Activated naive CD4-positive, alpha-beta T cell treated with anti-CD3 and anti-CD28 coated beads for 36 hours (primary cell): ENCODE measurements at regions not wholly inside any gene's neighbourhood (a gene's known extent, or its start where the extent isn't known, plus 50 kb on each side); places are given as distances from the start of the nearest gene placed in this dataset.

Experiments used
- CTCF ChIA-PET: fragments of 350-600 bp; sonication (Branson Sonifier 250); formaldehyde crosslinking; loops from one replicate; lab custom pipeline; 2021; ENCODE audit warnings: antibody characterized with exemption; lab: Charles Lee
- DNase-seq: peaks from one replicate; pipeline ENCODE4 v3.0.0-alpha.2; 2020
- H3K27ac Mint-ChIP-seq: one replicate; pipeline ENCODE4 v1.8.0; 2021; ENCODE audit warnings: mild to moderate bottlenecking, mixed read lengths
- H3K27me3 Mint-ChIP-seq: one replicate; pipeline ENCODE4 v1.8.0; 2021; ENCODE audit warnings: low read depth, mixed read lengths
- H3K36me3 Mint-ChIP-seq: one replicate; pipeline ENCODE4 v1.8.0; 2021; ENCODE audit warnings: low read depth, mixed read lengths
- H3K4me1 Mint-ChIP-seq: one replicate; pipeline ENCODE4 v1.8.0; 2021; ENCODE audit warnings: low read depth, mixed read lengths
- H3K4me3 Mint-ChIP-seq: one replicate; pipeline ENCODE4 v1.8.0; 2021; ENCODE audit warnings: mild to moderate bottlenecking, moderate library complexity, mixed read lengths
- H3K9me3 Mint-ChIP-seq: one replicate; pipeline ENCODE4 v1.8.0; 2021; ENCODE audit warnings: mixed read lengths
- intact Hi-C: fragments of 100-400 bp; cut with micrococcal nuclease; formaldehyde crosslinking; loops from one replicate; pipeline ENCODE4 v1.15.1; 2023

- Mint-ChIP-seq H3K36me3 (no peaks in the 10 kb centered on the region), H3K4me3 (no peak overlapping the region), H3K27ac (no peak overlapping the region), H3K27me3 (peaks cover 9% of the 10 kb centered on the region), H3K9me3 (no peaks in the 10 kb centered on the region), H3K4me1 (no peaks in the 10 kb centered on the region)
- intact Hi-C loops = no loop called here
- no peak for DNase-seq
- CTCF ChIA-PET = no interaction called here
Measured at GRCh38 chr2:226154610-226155009, 645.0 kb downstream of the IRS1 start.

GRCh38 chr2:226153553-226153952 lies 646.1 kb downstream of the IRS1 start:
- H3K4me3 Mint-ChIP-seq = no peak overlapping the region
- no peaks in the 10 kb centered on the region for H3K9me3 Mint-ChIP-seq
- no peak overlapping the region for H3K27ac Mint-ChIP-seq
- H3K4me1 Mint-ChIP-seq = no peaks in the 10 kb centered on the region
- DNase-seq = no peak
- H3K27me3 Mint-ChIP-seq = peaks cover 9% of the 10 kb centered on the region
- no peaks in the 10 kb centered on the region for H3K36me3 Mint-ChIP-seq
- intact Hi-C loops = no loop called here
- CTCF ChIA-PET = no interaction called here

DNA sequence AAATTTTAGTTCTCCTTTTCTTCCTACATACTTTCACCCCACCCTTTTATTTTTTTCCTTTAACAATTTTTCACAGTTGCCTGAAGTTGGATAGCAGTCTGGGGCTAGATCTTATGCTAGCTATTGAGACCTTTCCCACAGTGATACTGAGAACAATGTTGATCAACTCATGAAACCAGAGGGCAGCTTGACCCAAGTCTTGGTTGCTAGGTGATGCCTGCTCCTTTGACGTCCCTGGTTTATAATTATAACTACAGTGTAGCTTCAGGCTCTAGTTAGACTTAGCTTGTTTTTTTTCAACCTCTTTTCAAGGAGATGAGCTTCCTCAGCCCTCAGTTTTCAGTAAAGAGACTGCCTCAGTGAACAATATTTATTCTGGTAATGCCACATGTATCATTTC lies 648.5 kb downstream of the IRS1 start:
- intact Hi-C loops = no loop called here
- Mint-ChIP-seq H3K4me3 (no peak overlapping the region), H3K36me3 (no peaks in the 10 kb centered on the region), H3K4me1 (no peaks in the 10 kb centered on the region), H3K27me3 (peaks cover 2% of the 10 kb centered on the region), H3K9me3 (no peaks in the 10 kb centered on the region), H3K27ac (no peak overlapping the region)
- no peak for DNase-seq
- CTCF ChIA-PET = no interaction called here

DNA sequence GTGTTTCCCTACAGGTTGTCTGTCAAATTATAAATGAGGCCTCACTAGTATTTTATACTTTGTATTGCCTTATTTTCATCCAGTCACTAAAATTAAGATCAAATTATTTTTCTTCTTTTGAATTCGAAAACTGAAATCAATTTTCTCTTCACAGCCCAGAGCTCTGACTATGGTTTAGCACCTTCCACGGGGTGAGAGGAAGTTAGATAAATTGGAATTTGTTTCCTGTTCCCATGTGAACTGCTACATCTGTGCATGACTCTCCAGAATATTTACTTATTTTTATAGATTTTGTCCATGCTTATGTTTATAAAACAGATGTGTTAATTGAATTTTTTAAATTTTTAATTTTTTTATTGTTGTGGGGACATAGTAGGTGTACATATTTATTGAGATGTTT lies 656.5 kb downstream of the IRS1 start:
- Mint-ChIP-seq H3K27ac (no peak overlapping the region), H3K4me1 (no peaks in the 10 kb centered on the region), H3K4me3 (no peak overlapping the region), H3K36me3 (no peaks in the 10 kb centered on the region), H3K9me3 (no peaks in the 10 kb centered on the region), H3K27me3 (peaks cover 11% of the 10 kb centered on the region)
- DNase-seq = no peak
- intact Hi-C loops = no loop called here
- CTCF ChIA-PET = interaction anchor here (0.6 kb wide), 1 partner anchor 44 kb away, joined by 7 read pairs; no protein-coding TSS in a partner anchor

- no peaks in the 10 kb centered on the region for H3K36me3 Mint-ChIP-seq
- H3K4me3 Mint-ChIP-seq = no peak overlapping the region
- H3K27ac Mint-ChIP-seq = no peak overlapping the region
- DNase-seq = no peak
- H3K4me1 Mint-ChIP-seq = no peaks in the 10 kb centered on the region
- CTCF ChIA-PET = interaction anchor here (0.6 kb wide), 1 partner anchor 44 kb away, joined by 7 read pairs; no protein-coding TSS in a partner anchor
- intact Hi-C loops = no loop called here
- H3K27me3 Mint-ChIP-seq = peaks cover 11% of the 10 kb centered on the region
- H3K9me3 Mint-ChIP-seq = no peaks in the 10 kb centered on the region
Measured at GRCh38 chr2:226142463-226142862, 657.2 kb downstream of the IRS1 start.

DNA sequence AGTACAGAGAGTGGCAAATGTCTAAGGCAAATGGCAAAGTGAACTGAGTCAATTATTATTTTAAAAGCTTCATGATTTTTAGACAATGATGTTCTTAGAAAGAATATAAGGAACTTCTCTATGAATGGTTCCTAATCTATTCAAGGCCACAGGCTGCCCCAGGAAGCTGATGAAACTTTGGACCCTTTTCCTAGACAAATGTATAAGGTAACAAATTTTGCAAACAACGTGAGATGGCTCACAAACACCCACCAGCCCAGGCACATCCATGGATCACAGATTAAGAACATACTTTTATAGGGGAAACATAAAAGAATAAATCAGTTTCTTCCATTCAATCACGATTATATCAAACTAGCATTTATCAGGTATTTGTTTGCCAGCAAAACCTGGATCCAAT lies 659.0 kb downstream of the IRS1 start:
- intact Hi-C loops = no loop called here
- H3K36me3 Mint-ChIP-seq = no peaks in the 10 kb centered on the region
- no peak for DNase-seq
- H3K27me3 Mint-ChIP-seq = peaks cover 14% of the 10 kb centered on the region
- H3K27ac Mint-ChIP-seq = no peak overlapping the region
- no peaks in the 10 kb centered on the region for H3K4me1 Mint-ChIP-seq
- H3K4me3 Mint-ChIP-seq = no peak overlapping the region
- CTCF ChIA-PET = no interaction called here
- no peaks in the 10 kb centered on the region for H3K9me3 Mint-ChIP-seq

- DNase-seq = no peak
- H3K36me3 Mint-ChIP-seq = no peaks in the 10 kb centered on the region
- intact Hi-C loops = no loop called here
- no peaks in the 10 kb centered on the region for H3K9me3 Mint-ChIP-seq
- H3K4me3 Mint-ChIP-seq = no peak overlapping the region
- H3K4me1 Mint-ChIP-seq = no peaks in the 10 kb centered on the region
- H3K27ac Mint-ChIP-seq = no peak overlapping the region
- peaks cover 17% of the 10 kb centered on the region for H3K27me3 Mint-ChIP-seq
- CTCF ChIA-PET = no interaction called here
Measured at GRCh38 chr2:226139759-226140158, 659.9 kb downstream of the IRS1 start.

DNA sequence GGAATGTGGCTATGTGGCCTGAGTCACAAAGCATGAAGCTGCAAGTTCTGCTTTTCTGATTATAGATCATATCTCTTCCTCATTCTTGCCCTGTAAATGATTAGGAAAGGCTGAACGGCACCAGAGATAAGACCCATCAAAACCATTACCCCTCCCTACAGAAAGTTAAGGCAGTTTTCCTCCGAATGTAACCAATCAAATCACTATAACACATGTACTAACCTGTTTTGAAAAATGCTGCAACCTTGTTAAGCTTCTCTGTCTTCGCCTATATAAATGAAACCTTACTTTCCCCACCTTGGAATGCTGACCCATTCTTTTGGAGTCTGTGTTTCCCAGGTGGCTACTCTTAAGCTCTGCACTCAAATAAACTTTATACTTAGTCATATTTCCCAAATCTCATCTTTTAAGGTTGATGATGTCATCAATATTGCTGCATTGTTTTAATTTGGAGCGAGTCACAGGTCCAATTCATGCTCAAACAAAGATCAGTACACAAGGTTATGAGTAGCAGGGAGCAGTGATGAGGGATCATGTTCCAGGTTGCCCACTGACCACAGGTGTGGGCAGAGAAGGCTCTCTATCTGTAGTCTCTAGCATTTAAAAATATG lies 662.3 kb downstream of the IRS1 start:
- intact Hi-C loops = no loop called here
- H3K4me3 Mint-ChIP-seq = no peak overlapping the region
- H3K27me3 Mint-ChIP-seq = peaks cover 22% of the 10 kb centered on the region
- H3K9me3 Mint-ChIP-seq = no peaks in the 10 kb centered on the region
- DNase-seq = no peak
- H3K4me1 Mint-ChIP-seq = no peaks in the 10 kb centered on the region
- no peaks in the 10 kb centered on the region for H3K36me3 Mint-ChIP-seq
- H3K27ac Mint-ChIP-seq = no peak overlapping the region
- CTCF ChIA-PET = interaction anchor here (1.0 kb wide), 1 partner anchor 248 kb away, joined by 3 read pairs; no protein-coding TSS in a partner anchor

- CTCF ChIA-PET = interaction anchor here (1.0 kb wide), 1 partner anchor 248 kb away, joined by 3 read pairs; no protein-coding TSS in a partner anchor
- Mint-ChIP-seq H3K27ac (no peak overlapping the region), H3K27me3 (peaks cover 24% of the 10 kb centered on the region), H3K4me1 (no peaks in the 10 kb centered on the region), H3K36me3 (no peaks in the 10 kb centered on the region), H3K9me3 (no peaks in the 10 kb centered on the region), H3K4me3 (no peak overlapping the region)
- intact Hi-C loops = no loop called here
- peak; percentile 4 for DNase-seq
Measured at GRCh38 chr2:226136739-226137138, 662.9 kb downstream of the IRS1 start.

DNA sequence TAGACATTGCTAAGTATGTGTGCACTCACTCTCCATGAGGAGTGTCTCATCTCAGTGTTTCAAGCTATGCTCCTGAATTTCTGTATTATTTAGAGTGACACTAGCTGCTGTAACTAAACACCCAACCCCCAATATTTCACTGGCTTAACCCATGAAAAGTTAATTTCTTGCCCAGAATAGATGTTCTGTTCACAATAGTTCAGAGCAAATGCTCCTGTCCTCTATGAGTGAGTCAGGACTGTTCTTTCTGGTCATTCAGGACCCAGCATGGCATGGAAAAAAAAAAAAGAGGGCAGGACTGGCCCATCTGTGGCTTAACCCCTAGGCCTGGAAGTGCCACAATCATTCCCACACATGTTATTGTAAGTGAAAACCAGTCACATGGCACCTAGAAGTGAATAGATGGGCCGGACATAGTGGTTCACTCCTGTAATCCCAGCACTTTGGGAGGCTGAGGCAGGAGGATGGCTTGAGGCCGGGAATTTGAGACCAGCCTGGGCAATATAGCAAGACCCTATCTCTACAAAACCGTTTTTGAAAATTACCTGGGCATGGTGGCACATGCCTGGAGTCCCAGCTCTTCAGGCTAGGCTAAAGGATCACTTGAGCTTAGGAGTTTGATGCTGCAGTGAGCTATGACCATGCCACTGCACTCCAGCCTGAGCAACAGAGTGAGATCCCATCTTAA lies 663.6 kb downstream of the IRS1 start:
- no peak overlapping the region for H3K4me3 Mint-ChIP-seq
- H3K9me3 Mint-ChIP-seq = no peaks in the 10 kb centered on the region
- CTCF ChIA-PET = interaction anchor here (1.0 kb wide), 1 partner anchor 247 kb away, joined by 3 read pairs; no protein-coding TSS in a partner anchor

DNA sequence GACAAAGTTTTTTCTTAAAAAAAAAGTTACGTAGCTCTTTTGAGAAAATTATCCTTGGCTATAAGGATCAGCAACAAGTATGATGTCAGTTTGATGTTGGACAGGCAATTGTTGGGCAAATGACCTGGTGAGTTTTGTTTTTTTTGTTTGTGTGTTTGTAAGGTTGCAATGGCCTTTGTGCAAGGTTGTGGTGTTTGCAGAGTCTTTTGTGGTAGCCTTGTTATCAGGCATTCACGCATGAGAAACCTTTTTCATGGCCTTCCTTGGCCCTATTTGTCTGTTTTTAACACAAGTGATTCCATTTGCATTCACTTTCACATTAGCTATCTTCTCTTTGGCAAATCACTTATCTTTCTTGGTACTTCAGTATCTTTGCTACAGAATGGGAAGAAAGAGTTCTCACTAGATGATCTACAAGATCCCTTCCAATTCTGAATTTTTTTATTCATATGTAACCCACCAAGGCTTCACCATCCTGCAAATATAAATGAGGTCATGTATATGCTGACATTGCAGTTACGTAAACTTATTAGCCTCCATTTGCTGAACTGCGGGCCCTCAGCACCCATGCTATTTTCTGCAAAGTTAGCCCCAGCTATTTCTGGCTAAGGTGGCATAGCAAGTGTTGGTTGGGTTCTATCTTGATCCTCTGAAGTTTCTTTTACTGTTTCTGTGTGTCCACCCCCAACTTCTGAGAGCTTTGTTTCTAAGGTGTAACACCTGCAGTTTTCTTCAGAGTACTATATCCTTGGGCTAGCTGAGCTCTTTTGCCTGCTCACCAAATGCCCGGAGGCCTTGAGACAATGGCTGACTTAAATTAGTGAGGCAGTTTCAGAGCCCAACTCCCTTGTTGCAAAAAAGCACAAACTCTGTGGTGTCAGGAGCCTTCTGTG lies 667.1 kb downstream of the IRS1 start:
- intact Hi-C loops = no loop called here

More for the DNA sequence above, 663.6 kb downstream of the IRS1 start:
- Mint-ChIP-seq H3K27ac (no peak overlapping the region), H3K36me3 (no peaks in the 10 kb centered on the region), H3K27me3 (peaks cover 24% of the 10 kb centered on the region), H3K4me1 (no peaks in the 10 kb centered on the region)
- intact Hi-C loops = no loop called here
- DNase-seq = no peak

GRCh38 chr2:226131299-226131784 lies 668.3 kb downstream of the IRS1 start:
- intact Hi-C loops = no loop called here
- H3K27ac Mint-ChIP-seq = no peak overlapping the region
- DNase-seq = no peak
- peaks cover 19% of the 10 kb centered on the region for H3K27me3 Mint-ChIP-seq
- no peak overlapping the region for H3K4me3 Mint-ChIP-seq
- no peaks in the 10 kb centered on the region for H3K36me3 Mint-ChIP-seq
- CTCF ChIA-PET = no interaction called here
- H3K9me3 Mint-ChIP-seq = no peaks in the 10 kb centered on the region
- no peaks in the 10 kb centered on the region for H3K4me1 Mint-ChIP-seq

More for the DNA sequence above, 667.1 kb downstream of the IRS1 start:
- DNase-seq = no peak
- Mint-ChIP-seq H3K27me3 (peaks cover 19% of the 10 kb centered on the region), H3K9me3 (no peaks in the 10 kb centered on the region), H3K4me3 (no peak overlapping the region), H3K36me3 (no peaks in the 10 kb centered on the region), H3K27ac (no peak overlapping the region), H3K4me1 (no peaks in the 10 kb centered on the region)
- CTCF ChIA-PET = no interaction called here
